Naive thymus-derived CD4-positive, alpha-beta T cell (primary cell): ENCODE measurements at regions not wholly inside any gene's neighbourhood (a gene's known extent, or its start where the extent isn't known, plus 50 kb on each side); places are given as distances from the start of the nearest gene placed in this dataset.

Experiments
- ATAC-seq: fragments of 150-1000 bp; cut with Tn5 transposase; 2 replicates; pipeline ENCODE4 v1.10.0; 2021; ENCODE audit warnings: mild to moderate bottlenecking, moderate library complexity
- CTCF ChIA-PET: fragments of 350-600 bp; sonication (Branson Sonifier 250); formaldehyde crosslinking; loops from one replicate; lab custom pipeline; 2021; ENCODE audit warnings: antibody characterized with exemption; lab: Charles Lee
- POLR2A ChIA-PET: fragments of 350-600 bp; sonication (Branson Sonifier 250); formaldehyde crosslinking; loops from one replicate; lab custom pipeline; 2021; ENCODE audit warnings: antibody characterized with exemption, inconsistent platforms; lab: Charles Lee
- DNase-seq, 9 donors: peaks; one replicate each; pipeline versions ENCODE4 v3.0.0 to v3.0.0-alpha.2; 2020 to 2022; ENCODE audit warnings: mixed read lengths in 1 of 9
- H3K27ac ChIP-seq: one replicate; pipeline ENCODE4 v1.7.0; 2013; ENCODE audit warnings: mild to moderate bottlenecking, low read depth, low read length, moderate library complexity
- H3K27me3 ChIP-seq, 2 donors: one replicate each; pipeline ENCODE4 v1.7.0; 2013; ENCODE audit warnings: low read length in 2 of 2, mild to moderate bottlenecking in 2 of 2, moderate library complexity in 2 of 2; ENCODE audit not compliant: control insufficient read depth in 2 of 2, insufficient read depth in 2 of 2
- H3K36me3 ChIP-seq, 3 experiments: 1 replicate in 2 of 3; 2 replicates in 1 of 3; pipeline ENCODE4 v1.7.0; 2013; ENCODE audit warnings: low read length in 3 of 3, mild to moderate bottlenecking in 3 of 3, moderate library complexity in 1 of 3; ENCODE audit not compliant: insufficient read depth in 3 of 3, control insufficient read depth in 2 of 3
- H3K4me1 ChIP-seq, 2 donors: one replicate each; pipeline ENCODE4 v1.7.0; 2013; ENCODE audit warnings: low read length in 2 of 2, mild to moderate bottlenecking in 2 of 2, moderate library complexity in 1 of 2; ENCODE audit not compliant: control insufficient read depth in 2 of 2, insufficient read depth in 2 of 2
- H3K4me3 ChIP-seq: 2 replicates; pipeline ENCODE4 v1.7.0; 2013; ENCODE audit warnings: mild to moderate bottlenecking, low read length
- H3K9me3 ChIP-seq, 3 experiments: 1 replicate in 2 of 3; 2 replicates in 1 of 3; pipeline ENCODE4 v1.7.0; 2013; ENCODE audit warnings: low read length in 3 of 3; ENCODE audit not compliant: control insufficient read depth in 2 of 3
- H3K27ac Mint-ChIP-seq, 9 donors: one replicate each; pipeline ENCODE4 v1.8.0; 2020 to 2022; ENCODE audit warnings: mixed read lengths in 9 of 9, mild to moderate bottlenecking in 8 of 9, moderate library complexity in 5 of 9, inconsistent platforms in 2 of 9
- H3K27me3 Mint-ChIP-seq, 5 donors: one replicate each; pipeline ENCODE4 v1.8.0; 2021 to 2022; ENCODE audit warnings: mixed read lengths in 5 of 5, mild to moderate bottlenecking in 1 of 5
- H3K36me3 Mint-ChIP-seq, 5 donors: one replicate each; pipeline ENCODE4 v1.8.0; 2020 to 2022; ENCODE audit warnings: mixed read lengths in 5 of 5, mild to moderate bottlenecking in 3 of 5, inconsistent platforms in 1 of 5
- H3K4me1 Mint-ChIP-seq, 7 donors: one replicate each; pipeline ENCODE4 v1.8.0; 2020 to 2022; ENCODE audit warnings: mixed read lengths in 7 of 7, mild to moderate bottlenecking in 3 of 7, inconsistent platforms in 1 of 7
- H3K4me3 Mint-ChIP-seq, 10 donors: one replicate each; pipeline ENCODE4 v1.8.0; 2020 to 2022; ENCODE audit warnings: mild to moderate bottlenecking in 10 of 10, mixed read lengths in 10 of 10, moderate library complexity in 6 of 10, inconsistent platforms in 2 of 10
- H3K9me3 Mint-ChIP-seq, 11 donors: one replicate each; pipeline ENCODE4 v1.8.0; 2020 to 2022; ENCODE audit warnings: mixed read lengths in 11 of 11, mild to moderate bottlenecking in 4 of 11, inconsistent platforms in 1 of 11, moderate library complexity in 1 of 11
- intact Hi-C, 2 donors: fragments of 100-400 bp; cut with micrococcal nuclease; formaldehyde crosslinking; loops; one replicate each; pipeline ENCODE4 v1.15.1; 2023

DNA sequence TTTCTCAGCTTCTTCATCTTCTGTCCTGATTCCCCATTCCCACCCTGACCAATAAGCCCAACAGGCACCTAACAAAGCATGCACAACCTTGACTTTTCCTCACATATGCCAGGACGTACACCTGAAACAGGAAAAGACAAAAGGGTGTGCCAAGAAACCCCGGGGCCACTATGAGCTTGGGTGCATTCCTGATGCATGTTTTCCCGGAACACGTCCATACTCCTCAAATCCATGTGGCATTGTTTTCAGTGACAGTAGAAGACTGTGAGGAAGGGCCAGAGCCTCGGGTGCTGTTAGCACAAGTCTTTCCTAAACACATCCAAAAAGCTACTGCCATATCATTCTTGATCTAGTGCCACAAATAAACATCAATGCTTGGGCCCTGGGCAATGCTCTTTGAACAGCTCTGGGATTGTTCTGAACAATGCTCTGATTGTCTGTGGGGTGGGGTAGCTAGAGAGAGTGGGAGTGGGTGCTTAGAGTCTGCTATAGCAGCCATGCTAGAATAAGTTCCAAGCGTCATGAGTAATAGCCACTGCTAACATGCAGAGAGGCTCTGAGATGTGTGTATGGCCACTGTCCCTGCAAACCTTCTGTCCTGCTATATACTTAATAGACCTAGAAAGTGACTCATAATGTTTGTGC lies 181.7 kb upstream of the CRIM1 start:
- no peak overlapping the region for H3K27ac Mint-ChIP-seq
- Histone ChIP-seq H3K27ac (no peak overlapping the region), H3K27me3 (no peaks in the 10 kb centered on the region), H3K9me3 (no peaks in the 10 kb centered on the region), H3K4me1 (no peaks in the 10 kb centered on the region), H3K4me3 (no peak overlapping the region), H3K36me3 (no peaks in the 10 kb centered on the region)
- ATAC-seq (no peak), DNase-seq (no peak)
- no peak overlapping the region for H3K4me3 Mint-ChIP-seq
- intact Hi-C loops = no loop called here
- peaks cover 0 to 20% (median 0%) of the 10 kb centered on the region in 5 donors for H3K27me3 Mint-ChIP-seq
- peaks cover 0 to 8% (median 0%) of the 10 kb centered on the region in 11 donors for H3K9me3 Mint-ChIP-seq
- ChIA-PET POLR2A (no interaction called here), CTCF (no interaction called here)
- no peaks in the 10 kb centered on the region for H3K4me1 Mint-ChIP-seq
- H3K36me3 Mint-ChIP-seq = no peaks in the 10 kb centered on the region

DNA sequence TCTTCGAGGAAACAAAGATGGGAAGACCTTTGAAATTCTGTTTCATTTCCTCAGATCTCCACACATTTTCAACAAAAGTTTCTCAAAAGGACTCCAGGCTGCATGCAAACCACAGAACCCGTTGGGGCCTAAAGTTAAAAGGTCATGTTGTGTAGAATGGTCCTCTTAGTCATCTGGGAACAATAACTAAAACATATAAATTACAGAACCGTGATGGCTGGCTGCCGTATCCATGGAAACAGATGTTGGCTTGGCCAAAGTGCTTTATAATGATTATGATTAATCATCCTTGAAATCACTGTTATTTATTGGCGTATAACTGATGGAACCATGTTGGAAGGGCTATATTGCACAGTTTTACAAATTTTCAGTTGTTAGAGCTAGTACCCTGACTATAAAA lies 182.8 kb upstream of the CRIM1 start:
- no peaks in the 10 kb centered on the region for H3K4me1 ChIP-seq
- Mint-ChIP-seq H3K4me3 (no peak overlapping the region), H3K27me3 (peaks cover 0 to 20% (median 0%) of the 10 kb centered on the region in 5 donors), H3K4me1 (no peaks in the 10 kb centered on the region), H3K9me3 (peaks cover 0 to 2% (median 0%) of the 10 kb centered on the region in 11 donors), H3K27ac (no peak overlapping the region), H3K36me3 (no peaks in the 10 kb centered on the region)
- ChIA-PET POLR2A (no interaction called here), CTCF (no interaction called here)
- H3K9me3 ChIP-seq = no peaks in the 10 kb centered on the region
- no peak overlapping the region for H3K27ac ChIP-seq
- H3K36me3 ChIP-seq = no peaks in the 10 kb centered on the region
- no peak for DNase-seq
- no peaks in the 10 kb centered on the region for H3K27me3 ChIP-seq
- no peak for ATAC-seq
- no peak overlapping the region for H3K4me3 ChIP-seq
- intact Hi-C loops = no loop called here

- Mint-ChIP-seq H3K27ac (peak overlapping the region in 1 of 9 donors; percentile 23), H3K27me3 (peaks cover 0 to 26% (median 0%) of the 10 kb centered on the region in 5 donors), H3K9me3 (peaks cover 0 to 2% (median 0%) of the 10 kb centered on the region in 11 donors), H3K36me3 (no peaks in the 10 kb centered on the region), H3K4me3 (no peak overlapping the region), H3K4me1 (no peaks in the 10 kb centered on the region)
- no peak overlapping the region for H3K4me3 ChIP-seq
- H3K36me3 ChIP-seq = no peaks in the 10 kb centered on the region
- ChIA-PET POLR2A (no interaction called here), CTCF (no interaction called here)
- H3K27ac ChIP-seq = no peak overlapping the region
- no peaks in the 10 kb centered on the region for H3K27me3 ChIP-seq
- no peaks in the 10 kb centered on the region for H3K9me3 ChIP-seq
- intact Hi-C loops = no loop called here
- no peak for ATAC-seq
- H3K4me1 ChIP-seq = no peaks in the 10 kb centered on the region
- DNase-seq = no peak
These were observed 184.8 kb upstream of the CRIM1 start for GRCh38 chr2:36170805-36171204.

- no peaks in the 10 kb centered on the region for H3K36me3 Mint-ChIP-seq
- no peaks in the 10 kb centered on the region for H3K4me1 ChIP-seq
- POLR2A ChIA-PET = no interaction called here
- intact Hi-C loops = no loop called here
- H3K4me3 Mint-ChIP-seq = no peak overlapping the region
- H3K36me3 ChIP-seq = no peaks in the 10 kb centered on the region
- CTCF ChIA-PET = no interaction called here
- H3K27ac ChIP-seq = no peak overlapping the region
- DNase-seq (no peak), ATAC-seq (no peak)
- peak overlapping the region in 1 of 9 donors; percentile 27 for H3K27ac Mint-ChIP-seq
- peaks cover 0 to 2% (median 0%) of the 10 kb centered on the region in 11 donors for H3K9me3 Mint-ChIP-seq
- H3K9me3 ChIP-seq = no peaks in the 10 kb centered on the region
- H3K4me3 ChIP-seq = no peak overlapping the region
- H3K4me1 Mint-ChIP-seq = no peaks in the 10 kb centered on the region
- peaks cover 0 to 31% (median 0%) of the 10 kb centered on the region in 5 donors for H3K27me3 Mint-ChIP-seq
- no peaks in the 10 kb centered on the region for H3K27me3 ChIP-seq
These were observed 185.7 kb upstream of the CRIM1 start for GRCh38 chr2:36169843-36170242.

- no peaks in the 10 kb centered on the region for H3K9me3 ChIP-seq
- no peaks in the 10 kb centered on the region for H3K36me3 ChIP-seq
- peaks cover 0 to 4% (median 0%) of the 10 kb centered on the region in 5 donors for H3K36me3 Mint-ChIP-seq
- no peaks in the 10 kb centered on the region for H3K4me1 Mint-ChIP-seq
- POLR2A ChIA-PET = no interaction called here
- H3K27me3 ChIP-seq = no peaks in the 10 kb centered on the region
- DNase-seq = no peak
- no peak for ATAC-seq
- H3K4me1 ChIP-seq = no peaks in the 10 kb centered on the region
- H3K9me3 Mint-ChIP-seq = peaks cover 0 to 4% (median 0%) of the 10 kb centered on the region in 11 donors
- H3K27ac Mint-ChIP-seq = no peak overlapping the region
- no peak overlapping the region for H3K27ac ChIP-seq
- H3K27me3 Mint-ChIP-seq = peaks cover 0 to 26% (median 0%) of the 10 kb centered on the region in 5 donors
- no peak overlapping the region for H3K4me3 Mint-ChIP-seq
- CTCF ChIA-PET = no interaction called here
- intact Hi-C loops = no loop called here
- no peak overlapping the region for H3K4me3 ChIP-seq
These were observed 187.5 kb upstream of the CRIM1 start for GRCh38 chr2:36168115-36168514.

- Histone ChIP-seq H3K9me3 (no peaks in the 10 kb centered on the region), H3K27ac (no peak overlapping the region), H3K36me3 (no peaks in the 10 kb centered on the region), H3K27me3 (no peaks in the 10 kb centered on the region), H3K4me3 (no peak overlapping the region), H3K4me1 (no peaks in the 10 kb centered on the region)
- Mint-ChIP-seq H3K27ac (no peak overlapping the region), H3K36me3 (peaks cover 0 to 4% (median 0%) of the 10 kb centered on the region in 5 donors), H3K4me1 (no peaks in the 10 kb centered on the region), H3K4me3 (no peak overlapping the region), H3K9me3 (peaks cover 0 to 4% (median 0%) of the 10 kb centered on the region in 11 donors), H3K27me3 (peaks cover 0 to 23% (median 4%) of the 10 kb centered on the region in 5 donors)
- CTCF ChIA-PET = no interaction called here
- no peak for DNase-seq
- POLR2A ChIA-PET = no interaction called here
- intact Hi-C loops = no loop called here
- ATAC-seq = no peak
These were observed 190.4 kb upstream of the CRIM1 start for GRCh38 chr2:36165132-36165531.
